B cell (primary cell): ENCODE measurements at regions not wholly inside any gene's neighbourhood (a gene's known extent, or its start where the extent isn't known, plus 50 kb on each side); places are given as distances from the start of the nearest gene placed in this dataset.

Experiments
- ATAC-seq: fragments of 200-7000 bp; cut with Tn5 transposase; one replicate; pipeline ENCODE4 v1.10.0; 2021; ENCODE audit warnings: low read depth, mild to moderate bottlenecking, moderate number of reproducible peaks, moderate library complexity
- CTCF ChIA-PET: fragments of 350-600 bp; sonication (Branson Sonifier 250); formaldehyde crosslinking; loops from one replicate; lab custom pipeline; 2021; ENCODE audit warnings: antibody characterized with exemption, inconsistent platforms; lab: Charles Lee
- POLR2A ChIA-PET: fragments of 350-600 bp; sonication (Branson Sonifier 250); formaldehyde crosslinking; loops from one replicate; lab custom pipeline; 2021; ENCODE audit warnings: antibody characterized with exemption; lab: Charles Lee
- DNase-seq: peaks from one replicate; pipeline ENCODE4 v3.0.0; 2013
- H2AFZ ChIP-seq: 2 replicates; pipeline ENCODE4 v1.6.1; 2012; ENCODE audit warnings: mild to moderate bottlenecking, low read depth, low read length; ENCODE audit not compliant: insufficient read depth, poor library complexity, severe bottlenecking
- H3K27ac ChIP-seq, 2 donors: 1 replicate in 1 of 2; 2 replicates in 1 of 2; pipeline ENCODE4 v1.5.1; 2012 to 2013; ENCODE audit warnings: low read length in 2 of 2, mild to moderate bottlenecking in 2 of 2, moderate library complexity in 1 of 2
- H3K27me3 ChIP-seq, 4 experiments: fragments of 200-600 bp in 1 of 4; sonication (generic) in 1 of 4; replicated peaks in 1 of 4; 1 replicate in 2 of 4; 2 replicates in 2 of 4; pipeline versions ENCODE4 v1.6.1 to v1.7.0; 2013 to 2016; ENCODE audit warnings: low read length in 3 of 4, mild to moderate bottlenecking in 2 of 4, mixed read lengths in 1 of 4, moderate library complexity in 1 of 4; ENCODE audit not compliant: insufficient read depth in 4 of 4, control insufficient read depth in 3 of 4; ENCODE audit errors: control extremely low read depth in 1 of 4
- H3K36me3 ChIP-seq, 2 experiments: replicated peaks in 1 of 2; 1 replicate in 1 of 2; 2 replicates in 1 of 2; pipeline versions ENCODE4 v1.6.1 to v1.7.1; 2013; ENCODE audit warnings: low read length in 1 of 2; ENCODE audit not compliant: insufficient read depth in 2 of 2, control insufficient read depth in 1 of 2; ENCODE audit errors: control extremely low read depth in 1 of 2, extremely low read depth in 1 of 2
- H3K4me1 ChIP-seq, 2 donors: fragments of 200-600 bp in 1 of 2; sonication (generic) in 1 of 2; 1 replicate in 1 of 2; 2 replicates in 1 of 2; pipeline versions ENCODE4 v1.5.1 to v1.6.1; 2013 to 2017; ENCODE audit warnings: low read length in 2 of 2; ENCODE audit not compliant: control insufficient read depth in 2 of 2, insufficient read depth in 2 of 2
- H3K4me2 ChIP-seq: replicated peaks from 2 replicates; pipeline ENCODE3; 2012; ENCODE audit warnings: mild to moderate bottlenecking, low read depth, low read length; ENCODE audit not compliant: poor library complexity, severe bottlenecking
- H3K4me3 ChIP-seq, 5 experiments: fragments of 200-600 bp in 1 of 5; sonication (generic) in 1 of 5; 1 replicate in 3 of 5; 2 replicates in 2 of 5; pipeline versions ENCODE4 v1.5.1 to v1.7.0; 2011 to 2016; ENCODE audit warnings: low read length in 4 of 5, mild to moderate bottlenecking in 4 of 5, low read depth in 2 of 5, control low read depth in 1 of 5, moderate library complexity in 1 of 5; ENCODE audit not compliant: insufficient read depth in 1 of 5; ENCODE audit errors: control extremely low read depth in 1 of 5, extremely low read depth in 1 of 5
- H3K79me2 ChIP-seq: fragments of 200-600 bp; sonication (generic); one replicate; pipeline ENCODE4 v1.6.0; 2016; ENCODE audit warnings: low read length; ENCODE audit not compliant: control insufficient read depth, insufficient read depth
- H3K9ac ChIP-seq: fragments of 200-600 bp; sonication (generic); 2 replicates; pipeline ENCODE4 v1.6.1; 2017; ENCODE audit warnings: mild to moderate bottlenecking, low read length, moderate library complexity
- H3K9me3 ChIP-seq, 3 donors: one replicate each; pipeline versions ENCODE4 v1.6.1 to v1.7.1; 2013; ENCODE audit warnings: low read length in 2 of 3; ENCODE audit not compliant: control insufficient read depth in 2 of 3, insufficient read depth in 1 of 3; ENCODE audit errors: control extremely low read depth in 1 of 3
- H4K20me1 ChIP-seq: 2 replicates; pipeline ENCODE4 v1.6.0; 2012; ENCODE audit warnings: mild to moderate bottlenecking, low read length; ENCODE audit not compliant: insufficient read depth, control insufficient read depth, poor library complexity, severe bottlenecking
- H3K27ac Mint-ChIP-seq: one replicate; pipeline ENCODE4 v1.8.0; 2021; ENCODE audit warnings: mixed read lengths
- H3K27me3 Mint-ChIP-seq: one replicate; pipeline ENCODE4 v1.8.0; 2021; ENCODE audit warnings: mixed read lengths
- H3K4me1 Mint-ChIP-seq: one replicate; pipeline ENCODE4 v1.8.0; 2021; ENCODE audit warnings: mixed read lengths
- H3K4me3 Mint-ChIP-seq: one replicate; pipeline ENCODE4 v1.8.0; 2021; ENCODE audit warnings: mixed read lengths
- H3K9me3 Mint-ChIP-seq: one replicate; pipeline ENCODE4 v1.8.0; 2022; ENCODE audit warnings: mixed read lengths; ENCODE audit not compliant: insufficient read depth
- EZH2 ChIP-seq: IDR thresholded peaks from 2 replicates; pipeline ENCODE4 v1.6.1; 2012; ENCODE audit warnings: borderline replicate concordance, low read depth, mild to moderate bottlenecking, moderate library complexity, low read length; ENCODE audit not compliant: insufficient read depth, poor library complexity, severe bottlenecking
- WGBS: methylation state at CpG from one replicate; pipeline ENCODE4 v1.1.5; 2013; ENCODE audit warnings: missing lambda C conversion rate; ENCODE audit not compliant: insufficient coverage; 5-methylcytosine and 5-hydroxymethylcytosine counted together
- intact Hi-C: fragments of 100-400 bp; cut with micrococcal nuclease; formaldehyde crosslinking; loops from one replicate; pipeline ENCODE4 v1.10.0; 2022
- TF ChIP-seq, protein P1 (sequence below): fragments of 200-600 bp; IDR thresholded peaks from one replicate; pipeline ENCODE4 v1.8.0; 2022; ENCODE audit warnings: antibody characterized with exemption, mild to moderate bottlenecking

GRCh38 chr3:147887797-147888196 lies 478.6 kb downstream of the ZIC1 start:
- no peak overlapping the region for H3K4me3 Mint-ChIP-seq
- Histone ChIP-seq H3K4me2 (no peak overlapping the region), H3K9ac (no peak overlapping the region), H3K36me3 (no peaks in the 10 kb centered on the region), H2AFZ (no peak overlapping the region), H3K4me1 (no peaks in the 10 kb centered on the region), H3K9me3 (peaks cover 0 to 13% (median 0%) of the 10 kb centered on the region in 3 donors), H3K27ac (no peak overlapping the region), H3K79me2 (no peaks in the 10 kb centered on the region), H3K4me3 (no peak overlapping the region), H3K27me3 (no peaks in the 10 kb centered on the region), H4K20me1 (no peaks in the 10 kb centered on the region)
- CTCF ChIA-PET: no interaction called here
- POLR2A ChIA-PET: no interaction called here
- ATAC-seq: no peak
- no peak for TF ChIP-seq EZH2
- TF ChIP-seq, protein P1, sequence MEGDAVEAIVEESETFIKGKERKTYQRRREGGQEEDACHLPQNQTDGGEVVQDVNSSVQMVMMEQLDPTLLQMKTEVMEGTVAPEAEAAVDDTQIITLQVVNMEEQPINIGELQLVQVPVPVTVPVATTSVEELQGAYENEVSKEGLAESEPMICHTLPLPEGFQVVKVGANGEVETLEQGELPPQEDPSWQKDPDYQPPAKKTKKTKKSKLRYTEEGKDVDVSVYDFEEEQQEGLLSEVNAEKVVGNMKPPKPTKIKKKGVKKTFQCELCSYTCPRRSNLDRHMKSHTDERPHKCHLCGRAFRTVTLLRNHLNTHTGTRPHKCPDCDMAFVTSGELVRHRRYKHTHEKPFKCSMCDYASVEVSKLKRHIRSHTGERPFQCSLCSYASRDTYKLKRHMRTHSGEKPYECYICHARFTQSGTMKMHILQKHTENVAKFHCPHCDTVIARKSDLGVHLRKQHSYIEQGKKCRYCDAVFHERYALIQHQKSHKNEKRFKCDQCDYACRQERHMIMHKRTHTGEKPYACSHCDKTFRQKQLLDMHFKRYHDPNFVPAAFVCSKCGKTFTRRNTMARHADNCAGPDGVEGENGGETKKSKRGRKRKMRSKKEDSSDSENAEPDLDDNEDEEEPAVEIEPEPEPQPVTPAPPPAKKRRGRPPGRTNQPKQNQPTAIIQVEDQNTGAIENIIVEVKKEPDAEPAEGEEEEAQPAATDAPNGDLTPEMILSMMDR: no peak
- no peaks in the 10 kb centered on the region for H3K9me3 Mint-ChIP-seq
- no peak overlapping the region for H3K27ac Mint-ChIP-seq
- H3K27me3 Mint-ChIP-seq: no peaks in the 10 kb centered on the region
- H3K4me1 Mint-ChIP-seq: no peaks in the 10 kb centered on the region
- no peak for DNase-seq
- no CpG with 5 or more reads among the region's 2 CpGs for WGBS
- intact Hi-C loops: no loop called here

DNA sequence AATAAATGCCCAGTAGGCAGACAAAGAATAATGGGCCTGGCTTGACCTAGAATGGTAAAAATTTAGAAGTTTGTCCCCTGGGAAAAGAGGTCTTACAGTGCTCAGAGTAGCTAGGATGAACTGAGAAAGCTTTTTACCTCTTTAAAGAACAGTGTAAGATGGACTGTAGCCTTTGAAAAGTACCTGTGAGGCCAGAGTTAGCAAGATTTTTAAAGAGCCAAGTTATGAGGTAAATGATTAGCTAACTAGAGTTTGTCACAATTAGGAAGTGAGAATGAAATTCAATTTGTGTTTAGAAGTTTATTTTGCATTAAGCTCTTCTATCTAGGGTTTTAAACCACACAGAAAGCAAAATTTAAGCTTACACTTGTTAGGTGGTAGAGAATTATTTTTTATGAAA lies 480.9 kb downstream of the ZIC1 start:
- ATAC-seq (no peak), DNase-seq (no peak)
- H3K27me3 ChIP-seq: no peaks in the 10 kb centered on the region
- Mint-ChIP-seq H3K9me3 (no peaks in the 10 kb centered on the region), H3K4me1 (no peaks in the 10 kb centered on the region), H3K4me3 (no peak overlapping the region), H3K27ac (no peak overlapping the region), H3K27me3 (no peaks in the 10 kb centered on the region)
- CTCF ChIA-PET: no interaction called here
- POLR2A ChIA-PET: no interaction called here
- TF ChIP-seq EZH2: no peak
- TF ChIP-seq, protein P1: no peak
- no peak overlapping the region for H3K27ac ChIP-seq
- H3K36me3 ChIP-seq: no peaks in the 10 kb centered on the region
- H3K4me2 ChIP-seq: no peak overlapping the region
- no peak overlapping the region for H3K9ac ChIP-seq
- H4K20me1 ChIP-seq: no peaks in the 10 kb centered on the region
- H2AFZ ChIP-seq: no peak overlapping the region
- H3K79me2 ChIP-seq: no peaks in the 10 kb centered on the region
- no peak overlapping the region for H3K4me3 ChIP-seq
- H3K9me3 ChIP-seq: peaks cover 0 to 3% (median 0%) of the 10 kb centered on the region in 3 donors
- intact Hi-C loops: no loop called here
- no peaks in the 10 kb centered on the region for H3K4me1 ChIP-seq
